BLaER1 (cell line): ENCODE measurements at regions not wholly inside any gene's neighbourhood (a gene's known extent, or its start where the extent isn't known, plus 50 kb on each side); places are given as distances from the start of the nearest gene placed in this dataset.

Experiments used
- H3K27ac ChIP-seq: shearing (Covaris generic); formaldehyde crosslinking; 2 replicates; pipeline ENCODE4 v1.8.1; 2022
- H3K27me3 ChIP-seq: shearing (Covaris generic); formaldehyde crosslinking; 2 replicates; pipeline ENCODE4 v1.8.1; 2022
- H3K36me3 ChIP-seq: shearing (Covaris generic); formaldehyde crosslinking; 2 replicates; pipeline ENCODE4 v1.8.1; 2022
- H3K4me1 ChIP-seq: shearing (Covaris generic); formaldehyde crosslinking; 2 replicates; pipeline ENCODE4 v1.8.1; 2022
- H3K4me2 ChIP-seq: shearing (Covaris generic); formaldehyde crosslinking; 2 replicates; pipeline ENCODE4 v1.8.1; 2022
- H3K4me3 ChIP-seq: shearing (Covaris generic); formaldehyde crosslinking; 2 replicates; pipeline ENCODE4 v1.8.1; 2022
- H3K9ac ChIP-seq: shearing (Covaris generic); formaldehyde crosslinking; 2 replicates; pipeline ENCODE4 v1.8.1; 2022
- H3K9me3 ChIP-seq: shearing (Covaris generic); formaldehyde crosslinking; 2 replicates; pipeline ENCODE4 v1.8.1; 2022
- H4K20me1 ChIP-seq: shearing (Covaris generic); formaldehyde crosslinking; 2 replicates; pipeline ENCODE4 v1.8.1; 2022
- Cebpa-rat ChIP-seq: shearing (Covaris generic); IDR thresholded peaks from 2 replicates; pipeline ENCODE4 v1.8.1; 2022

DNA sequence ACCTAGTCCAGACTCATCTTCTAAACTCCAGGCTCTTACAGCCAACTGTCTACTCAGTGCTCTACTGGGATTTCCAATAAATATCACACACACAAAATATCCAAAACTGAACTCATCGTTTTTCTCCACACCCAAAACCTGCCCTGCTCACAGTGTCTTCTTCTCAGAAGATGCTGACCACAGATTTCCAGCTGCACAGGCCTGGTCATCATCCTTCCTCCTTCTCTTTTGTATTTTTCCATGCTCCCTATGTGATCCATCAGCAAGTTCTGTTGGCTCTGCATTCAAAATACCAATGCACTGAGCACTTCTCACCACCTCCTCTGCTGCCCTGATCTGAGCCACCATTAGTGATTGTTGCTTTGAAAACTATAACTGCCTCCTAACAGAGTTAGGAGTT lies 159.5 kb upstream of the KAZN start:
- H3K4me3 ChIP-seq: no peak overlapping the region
- no peaks in the 10 kb centered on the region for H3K27me3 ChIP-seq
- H3K27ac ChIP-seq: no peak overlapping the region
- H3K9ac ChIP-seq: no peak overlapping the region
- H3K4me2 ChIP-seq: no peak overlapping the region
- no peaks in the 10 kb centered on the region for H3K36me3 ChIP-seq
- H3K9me3 ChIP-seq: no peaks in the 10 kb centered on the region
- H3K4me1 ChIP-seq: peaks cover 12% of the 10 kb centered on the region
- H4K20me1 ChIP-seq: no peaks in the 10 kb centered on the region
- TF ChIP-seq Cebpa-rat: no peak

DNA sequence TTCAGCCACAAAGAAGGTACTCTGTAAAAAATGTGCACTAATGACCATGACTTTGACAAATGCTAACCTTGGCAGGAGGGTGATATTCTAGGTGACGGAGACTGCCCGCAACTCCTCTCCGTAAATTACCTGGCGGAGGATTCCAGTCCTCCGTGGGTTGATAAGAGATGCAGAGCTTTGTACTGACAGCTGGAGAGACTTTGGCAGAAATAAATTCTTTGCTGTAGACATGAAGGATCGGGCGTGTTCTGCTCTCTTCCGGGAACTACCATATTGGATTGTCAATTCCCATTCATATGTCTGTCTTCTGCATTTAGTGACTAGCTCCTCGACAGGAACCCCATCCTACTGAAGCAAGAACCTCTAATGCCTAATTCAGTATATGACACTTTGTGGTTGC lies 158.3 kb upstream of the KAZN start:
- no peak overlapping the region for H3K4me3 ChIP-seq
- H3K27ac ChIP-seq: no peak overlapping the region
- no peak overlapping the region for H3K4me2 ChIP-seq
- no peaks in the 10 kb centered on the region for H3K9me3 ChIP-seq
- no peak for TF ChIP-seq Cebpa-rat
- peaks cover 12% of the 10 kb centered on the region for H3K4me1 ChIP-seq
- H4K20me1 ChIP-seq: no peaks in the 10 kb centered on the region
- no peaks in the 10 kb centered on the region for H3K27me3 ChIP-seq
- no peaks in the 10 kb centered on the region for H3K36me3 ChIP-seq
- no peak overlapping the region for H3K9ac ChIP-seq

DNA sequence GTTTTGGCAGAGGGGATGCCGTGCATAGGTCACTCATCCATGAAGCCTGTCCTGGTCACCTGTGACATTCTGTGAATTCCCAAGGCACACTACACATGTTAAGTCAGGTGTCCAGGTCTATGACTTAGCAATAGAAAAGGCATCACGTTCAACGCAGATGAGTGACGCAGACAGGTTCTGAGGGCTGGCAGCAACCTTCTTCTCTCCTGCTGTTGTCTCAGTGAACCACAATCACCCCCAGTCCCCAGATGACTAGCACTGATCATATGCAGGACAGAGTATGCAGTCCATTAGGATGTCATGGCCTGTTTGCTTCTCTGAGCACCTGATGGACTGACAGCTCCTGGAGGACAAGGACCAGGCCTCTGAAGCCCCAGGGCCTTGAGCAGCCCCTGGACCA lies 157.8 kb upstream of the KAZN start:
- no peak for TF ChIP-seq Cebpa-rat
- Histone ChIP-seq H3K27ac (no peak overlapping the region), H3K36me3 (no peaks in the 10 kb centered on the region), H3K4me3 (no peak overlapping the region), H3K4me1 (peaks cover 12% of the 10 kb centered on the region), H3K4me2 (no peak overlapping the region), H3K9ac (no peak overlapping the region), H4K20me1 (no peaks in the 10 kb centered on the region), H3K27me3 (no peaks in the 10 kb centered on the region), H3K9me3 (no peaks in the 10 kb centered on the region)

DNA sequence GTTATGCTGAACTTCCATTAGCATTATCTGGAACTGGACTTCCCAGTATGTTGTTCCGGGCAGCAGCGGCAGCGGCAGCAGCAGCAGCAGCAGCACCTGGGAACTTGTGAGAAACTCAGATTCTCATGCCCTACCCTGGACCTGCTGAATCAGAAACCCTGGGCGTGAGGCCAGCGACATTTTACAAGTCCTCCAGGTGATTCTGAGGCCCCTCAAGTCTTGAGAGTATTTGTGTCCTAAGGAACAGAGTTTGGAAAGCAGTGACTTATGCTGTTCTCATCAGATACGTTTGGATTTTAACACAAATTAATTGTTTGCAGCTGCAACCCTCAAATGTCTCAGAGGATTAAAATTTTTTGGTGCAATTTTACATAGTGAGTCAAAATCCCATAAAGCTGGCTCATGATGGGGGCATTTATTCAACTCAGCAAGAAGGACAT lies 157.2 kb upstream of the KAZN start:
- no peak overlapping the region for H3K4me2 ChIP-seq

DNA sequence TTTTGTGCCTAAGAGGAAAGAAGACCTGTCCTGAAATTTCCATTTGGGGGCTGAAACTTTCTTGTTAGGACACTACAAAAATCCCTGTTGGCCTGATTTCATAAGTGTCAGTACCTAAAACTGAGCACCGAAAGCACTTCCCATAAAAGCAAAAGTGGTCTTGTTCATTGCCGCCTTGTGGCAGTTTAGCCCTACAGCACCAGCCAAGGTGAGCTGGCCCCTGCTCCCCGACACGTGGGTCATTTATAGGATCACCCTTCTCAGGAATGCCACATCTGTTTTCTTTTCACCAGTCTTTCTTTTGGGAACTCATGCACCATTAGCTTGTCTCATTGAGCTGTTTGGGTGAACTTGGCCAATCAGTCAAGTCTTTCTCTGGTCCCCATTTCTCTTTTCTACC lies 155.8 kb upstream of the KAZN start:
- Histone ChIP-seq H3K9ac (no peak overlapping the region), H3K27ac (no peak overlapping the region), H3K4me2 (peak overlapping the region; percentile 53; the same call in 1 of the 2 replicates), H4K20me1 (no peaks in the 10 kb centered on the region), H3K36me3 (no peaks in the 10 kb centered on the region), H3K4me3 (no peak overlapping the region), H3K9me3 (no peaks in the 10 kb centered on the region), H3K27me3 (no peaks in the 10 kb centered on the region), H3K4me1 (peaks cover 12% of the 10 kb centered on the region)
- no peak for TF ChIP-seq Cebpa-rat

More for the DNA sequence above, 157.2 kb upstream of the KAZN start:
- no peaks in the 10 kb centered on the region for H3K27me3 ChIP-seq
- peaks cover 12% of the 10 kb centered on the region for H3K4me1 ChIP-seq
- H3K9ac ChIP-seq: no peak overlapping the region
- no peaks in the 10 kb centered on the region for H3K9me3 ChIP-seq
- no peaks in the 10 kb centered on the region for H3K36me3 ChIP-seq
- TF ChIP-seq Cebpa-rat: no peak
- no peak overlapping the region for H3K27ac ChIP-seq
- no peak overlapping the region for H3K4me3 ChIP-seq
- no peaks in the 10 kb centered on the region for H4K20me1 ChIP-seq

DNA sequence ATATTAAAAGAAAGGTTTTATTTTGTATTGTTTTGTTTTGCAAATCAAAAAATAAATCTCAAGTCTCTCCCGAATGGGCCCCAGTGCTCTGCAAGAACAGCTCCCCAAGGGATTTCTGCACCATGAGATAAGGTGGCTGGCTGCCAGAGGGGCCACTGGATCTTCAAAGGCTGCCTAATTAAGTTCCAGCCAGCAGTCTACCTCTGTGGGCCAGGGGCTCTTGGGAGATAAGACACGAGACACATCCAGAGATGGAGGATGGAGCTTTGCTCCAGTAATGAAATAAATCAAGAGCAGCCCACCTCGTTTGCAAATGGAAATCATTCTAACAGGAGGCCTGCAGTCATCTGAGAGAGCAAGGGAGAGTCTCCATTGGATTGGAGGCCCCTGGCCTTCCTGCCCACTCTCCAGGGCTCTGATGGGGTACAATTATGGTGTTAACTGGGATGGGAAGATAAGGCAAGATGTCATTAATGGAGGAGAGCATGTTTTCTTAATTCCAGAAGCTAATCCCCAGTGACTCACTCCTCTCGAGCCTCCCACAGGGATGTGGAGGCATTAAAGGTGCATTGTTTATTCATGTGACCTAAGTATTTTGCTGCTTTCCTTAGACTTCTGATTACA lies 155.2 kb upstream of the KAZN start:
- peak overlapping the region; percentile 53 for H3K4me2 ChIP-seq
- no peak overlapping the region for H3K27ac ChIP-seq
- no peaks in the 10 kb centered on the region for H3K27me3 ChIP-seq
- peaks cover 12% of the 10 kb centered on the region for H3K4me1 ChIP-seq
- H3K36me3 ChIP-seq: no peaks in the 10 kb centered on the region
- H3K9me3 ChIP-seq: no peaks in the 10 kb centered on the region
- no peak overlapping the region for H3K4me3 ChIP-seq
- H4K20me1 ChIP-seq: no peaks in the 10 kb centered on the region
- TF ChIP-seq Cebpa-rat: no peak
- no peak overlapping the region for H3K9ac ChIP-seq

DNA sequence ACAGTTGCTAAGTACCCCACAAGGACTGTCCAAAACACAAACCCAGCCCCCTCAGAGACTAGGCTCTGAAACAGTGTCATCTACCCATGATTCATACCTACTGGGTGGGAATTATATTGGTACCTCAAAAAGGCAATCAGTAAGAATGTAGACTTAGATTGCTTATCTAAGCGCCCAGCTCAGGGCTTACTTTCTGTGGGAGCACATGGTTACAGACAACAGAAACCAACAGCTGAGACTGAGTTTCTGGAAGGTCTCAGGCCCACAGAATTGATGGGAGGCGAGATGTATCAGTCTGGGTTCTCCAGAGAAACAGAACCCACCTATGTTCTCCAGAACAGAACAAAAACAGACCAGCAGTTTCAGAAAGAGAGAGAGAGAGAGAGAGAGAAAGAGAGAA lies 147.3 kb upstream of the KAZN start:
- Histone ChIP-seq H3K27me3 (no peaks in the 10 kb centered on the region), H3K27ac (no peak overlapping the region), H3K9me3 (no peaks in the 10 kb centered on the region), H3K4me2 (no peak overlapping the region), H3K9ac (no peak overlapping the region), H4K20me1 (no peaks in the 10 kb centered on the region), H3K36me3 (no peaks in the 10 kb centered on the region), H3K4me3 (no peak overlapping the region), H3K4me1 (no peaks in the 10 kb centered on the region)
- no peak for TF ChIP-seq Cebpa-rat

DNA sequence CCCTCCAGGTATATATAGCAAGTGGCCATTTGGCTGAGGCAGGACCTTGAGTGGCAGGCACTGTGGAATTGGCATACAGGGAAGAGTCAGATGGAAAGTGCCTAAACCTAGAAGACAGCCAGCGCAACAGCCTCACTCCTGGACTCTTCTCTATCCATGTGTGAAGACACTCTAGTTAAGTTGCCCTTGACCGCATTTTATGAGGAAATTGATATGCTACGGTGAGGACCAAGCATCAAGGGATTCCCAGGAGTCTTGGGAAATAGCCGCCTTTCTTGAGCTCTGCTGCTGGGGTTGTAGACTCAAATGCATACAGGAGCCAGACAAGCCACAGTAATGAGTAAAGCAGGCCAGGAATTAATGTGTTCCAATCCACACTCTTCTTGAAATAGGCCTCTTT lies 145.9 kb upstream of the KAZN start:
- no peaks in the 10 kb centered on the region for H3K36me3 ChIP-seq
- no peak overlapping the region for H3K27ac ChIP-seq
- no peaks in the 10 kb centered on the region for H3K9me3 ChIP-seq
- no peaks in the 10 kb centered on the region for H3K4me1 ChIP-seq
- no peaks in the 10 kb centered on the region for H4K20me1 ChIP-seq
- H3K4me2 ChIP-seq: no peak overlapping the region
- H3K27me3 ChIP-seq: no peaks in the 10 kb centered on the region
- no peak for TF ChIP-seq Cebpa-rat
- H3K9ac ChIP-seq: no peak overlapping the region
- H3K4me3 ChIP-seq: no peak overlapping the region

DNA sequence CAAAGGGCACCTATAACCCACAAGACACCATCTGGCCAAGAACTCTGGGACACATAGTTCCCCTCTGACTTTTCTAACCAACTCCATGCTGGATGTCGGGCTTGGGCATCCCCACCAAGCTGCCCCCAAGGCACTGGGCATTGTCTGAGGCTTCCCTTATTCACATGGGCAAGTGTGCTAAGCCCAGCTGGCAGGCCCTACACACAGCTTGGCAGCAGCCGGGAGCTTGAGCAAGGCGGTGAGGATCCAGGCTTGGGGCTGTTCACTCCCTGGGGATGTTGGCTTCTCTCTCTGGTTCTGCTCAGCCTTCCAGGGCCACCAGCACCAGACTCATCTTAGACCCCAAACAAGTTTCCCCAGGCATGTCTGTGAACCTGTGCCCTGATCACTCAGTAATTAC lies 138.3 kb upstream of the KAZN start:
- Histone ChIP-seq H3K9ac (no peak overlapping the region), H3K4me2 (no peak overlapping the region), H4K20me1 (no peaks in the 10 kb centered on the region), H3K27ac (no peak overlapping the region), H3K36me3 (no peaks in the 10 kb centered on the region), H3K27me3 (no peaks in the 10 kb centered on the region), H3K9me3 (no peaks in the 10 kb centered on the region), H3K4me3 (no peak overlapping the region), H3K4me1 (no peaks in the 10 kb centered on the region)
- TF ChIP-seq Cebpa-rat: no peak

DNA sequence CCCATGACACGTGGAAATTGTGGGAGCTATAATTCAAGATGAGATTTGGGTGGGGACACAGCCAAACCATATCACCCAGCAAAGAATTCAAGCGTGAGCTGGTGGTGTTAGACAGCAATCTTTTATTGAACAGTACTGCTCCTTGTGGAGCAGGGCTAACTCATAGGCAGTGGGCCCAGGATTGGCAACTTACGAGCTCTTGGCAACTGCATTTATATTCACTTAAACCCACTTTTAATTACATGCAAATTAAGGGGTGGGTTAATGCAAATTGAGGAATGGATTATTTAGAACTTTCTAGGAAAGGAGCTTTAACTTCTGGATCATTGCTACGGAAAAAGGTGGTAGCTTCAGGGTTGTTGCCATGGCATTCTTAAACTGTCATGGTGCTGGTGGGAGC lies 135.6 kb upstream of the KAZN start:
- H4K20me1 ChIP-seq: no peaks in the 10 kb centered on the region
- no peak overlapping the region for H3K9ac ChIP-seq
- H3K27ac ChIP-seq: no peak overlapping the region
- no peak for TF ChIP-seq Cebpa-rat
- no peaks in the 10 kb centered on the region for H3K9me3 ChIP-seq
- no peaks in the 10 kb centered on the region for H3K36me3 ChIP-seq
- no peaks in the 10 kb centered on the region for H3K4me1 ChIP-seq
- no peak overlapping the region for H3K4me3 ChIP-seq
- H3K27me3 ChIP-seq: no peaks in the 10 kb centered on the region
- no peak overlapping the region for H3K4me2 ChIP-seq

DNA sequence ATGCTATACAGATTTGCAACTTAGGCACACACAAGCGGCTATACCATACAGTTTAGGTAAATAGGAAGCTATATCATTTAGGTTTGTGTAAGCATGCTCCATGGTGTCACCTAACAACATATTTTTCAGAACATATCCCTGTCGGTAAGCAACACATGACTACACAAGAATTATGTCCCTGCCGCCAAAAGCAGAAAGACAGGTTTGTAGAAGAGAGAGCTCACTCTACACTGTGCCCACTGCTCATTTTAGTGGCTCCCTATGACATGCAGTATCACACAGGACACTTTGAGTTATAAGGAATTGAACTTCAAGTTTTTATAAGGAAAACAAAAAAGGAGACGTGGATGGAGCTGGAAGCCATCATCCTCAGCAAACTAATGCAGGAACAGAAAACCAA lies 132.5 kb upstream of the KAZN start:
- H3K9ac ChIP-seq: no peak overlapping the region
- no peaks in the 10 kb centered on the region for H3K9me3 ChIP-seq
- no peaks in the 10 kb centered on the region for H3K27me3 ChIP-seq
- no peak overlapping the region for H3K4me2 ChIP-seq
- H3K4me1 ChIP-seq: no peaks in the 10 kb centered on the region
- H3K4me3 ChIP-seq: no peak overlapping the region
- H3K36me3 ChIP-seq: no peaks in the 10 kb centered on the region
- no peak overlapping the region for H3K27ac ChIP-seq
- no peaks in the 10 kb centered on the region for H4K20me1 ChIP-seq
- TF ChIP-seq Cebpa-rat: no peak
